SJSA1 (cell line): ENCODE measurements at regions not wholly inside any gene's neighbourhood (a gene's known extent, or its start where the extent isn't known, plus 50 kb on each side); places are given as distances from the start of the nearest gene placed in this dataset.
"Not testable (repeated sequence)": the region's sequence is repeated elsewhere in the genome, so short reads cannot be mapped to it uniquely, and the experiment has no call there.

Experiments used
- DNase-seq, 2 experiments: peaks; one replicate each; pipeline ENCODE4 v3.0.0-alpha.2; 2015 to 2020; ENCODE audit warnings: low spot score in 2 of 2, low read depth in 1 of 2
- H3K27ac ChIP-seq: fragments of 250-450 bp; sonication (Bioruptor Pico); 2 replicates; pipeline ENCODE4 v1.5.1; 2020; ENCODE audit warnings: mild to moderate bottlenecking, moderate library complexity
- H3K27me3 ChIP-seq: fragments of 250-450 bp; sonication (Bioruptor Pico); replicated peaks from 2 replicates; pipeline ENCODE4 v1.5.1; 2020; ENCODE audit warnings: mild to moderate bottlenecking, moderate library complexity
- H3K36me3 ChIP-seq: fragments of 250-450 bp; sonication (Bioruptor Pico); 2 replicates; pipeline ENCODE4 v1.5.1; 2020; ENCODE audit warnings: mild to moderate bottlenecking
- H3K4me1 ChIP-seq: fragments of 250-450 bp; sonication (Bioruptor Pico); replicated peaks from 2 replicates; pipeline ENCODE4 v1.6.1; 2021; ENCODE audit warnings: mild to moderate bottlenecking
- H3K4me3 ChIP-seq: fragments of 250-450 bp; sonication (Bioruptor Pico); 2 replicates; pipeline ENCODE4 v1.5.1; 2020; ENCODE audit warnings: mild to moderate bottlenecking
- H3K9me3 ChIP-seq: fragments of 250-450 bp; sonication (Bioruptor Pico); replicated peaks from 2 replicates; pipeline ENCODE4 v1.5.1; 2020; ENCODE audit warnings: mild to moderate bottlenecking

GRCh38 chr4:77220828-77221613 lies 64.0 kb downstream of the CCNG2 start:
- H3K27ac ChIP-seq, result no peak overlapping the region
- H3K36me3 ChIP-seq, result no peaks in the 10 kb centered on the region
- no peaks in the 10 kb centered on the region for H3K9me3 ChIP-seq
- H3K4me1 ChIP-seq, result no peaks in the 10 kb centered on the region
- no peak overlapping the region for H3K4me3 ChIP-seq
- DNase-seq, result no peak
- H3K27me3 ChIP-seq, result peaks cover 22% of the 10 kb centered on the region

GRCh38 chr4:77225022-77225421 lies 68.0 kb downstream of the CCNG2 start:
- no peak overlapping the region for H3K4me3 ChIP-seq
- no peaks in the 10 kb centered on the region for H3K4me1 ChIP-seq
- no peaks in the 10 kb centered on the region for H3K36me3 ChIP-seq
- H3K9me3 ChIP-seq, result no peaks in the 10 kb centered on the region
- no peak overlapping the region for H3K27ac ChIP-seq
- no peak for DNase-seq
- peaks cover 22% of the 10 kb centered on the region for H3K27me3 ChIP-seq

GRCh38 chr4:77226939-77227705 lies 70.1 kb downstream of the CCNG2 start:
- no peak for DNase-seq
- no peaks in the 10 kb centered on the region for H3K9me3 ChIP-seq
- H3K4me3 ChIP-seq, result no peak overlapping the region
- H3K4me1 ChIP-seq, result no peaks in the 10 kb centered on the region
- H3K27me3 ChIP-seq, result peaks cover 17% of the 10 kb centered on the region
- H3K36me3 ChIP-seq, result no peaks in the 10 kb centered on the region
- no peak overlapping the region for H3K27ac ChIP-seq

- Histone ChIP-seq H3K9me3 (no peaks in the 10 kb centered on the region), H3K27me3 (no peaks in the 10 kb centered on the region), H3K36me3 (no peaks in the 10 kb centered on the region), H3K4me3 (no peak overlapping the region), H3K27ac (no peak overlapping the region), H3K4me1 (no peaks in the 10 kb centered on the region)
- no peak for DNase-seq
These were observed 72.4 kb downstream of the CCNG2 start for GRCh38 chr4:77229433-77229832.

GRCh38 chr4:77232653-77233052 lies 75.6 kb downstream of the CCNG2 start:
- H3K4me1 ChIP-seq, result no peaks in the 10 kb centered on the region
- DNase-seq, result no peak
- no peaks in the 10 kb centered on the region for H3K27me3 ChIP-seq
- H3K27ac ChIP-seq, result no peak overlapping the region
- no peak overlapping the region for H3K4me3 ChIP-seq
- H3K36me3 ChIP-seq, result no peaks in the 10 kb centered on the region
- no peaks in the 10 kb centered on the region for H3K9me3 ChIP-seq

- Histone ChIP-seq H3K27me3 (peaks cover 3% of the 10 kb centered on the region; the same call in 1 of the 2 replicates), H3K4me3 (no peak overlapping the region), H3K27ac (no peak overlapping the region), H3K36me3 (no peaks in the 10 kb centered on the region), H3K4me1 (no peaks in the 10 kb centered on the region), H3K9me3 (no peaks in the 10 kb centered on the region)
- DNase-seq, result no peak
These were observed 78.4 kb downstream of the CCNG2 start for GRCh38 chr4:77235289-77235854.

GRCh38 chr4:77236806-77237205 lies 79.8 kb downstream of the CCNG2 start:
- DNase-seq, result no peak
- Histone ChIP-seq H3K4me1 (no peaks in the 10 kb centered on the region), H3K27me3 (peaks cover 7% of the 10 kb centered on the region; the same call in 1 of the 2 replicates), H3K27ac (no peak overlapping the region), H3K4me3 (no peak overlapping the region), H3K9me3 (no peaks in the 10 kb centered on the region), H3K36me3 (no peaks in the 10 kb centered on the region)

- H3K9me3 ChIP-seq, result no peaks in the 10 kb centered on the region
- H3K4me1 ChIP-seq, result no peaks in the 10 kb centered on the region
- H3K4me3 ChIP-seq, result no peak overlapping the region
- no peak overlapping the region for H3K27ac ChIP-seq
- peaks cover 13% of the 10 kb centered on the region for H3K27me3 ChIP-seq
- DNase-seq, result peak; percentile 24 to 56
- no peaks in the 10 kb centered on the region for H3K36me3 ChIP-seq
These were observed 83.6 kb downstream of the CCNG2 start for GRCh38 chr4:77240469-77241066.

- Histone ChIP-seq H3K9me3 (no peaks in the 10 kb centered on the region), H3K36me3 (no peaks in the 10 kb centered on the region), H3K4me3 (no peak overlapping the region), H3K27me3 (no peaks in the 10 kb centered on the region), H3K27ac (no peak overlapping the region), H3K4me1 (no peaks in the 10 kb centered on the region)
- no peak for DNase-seq
These were observed 91.8 kb downstream of the CCNG2 start for GRCh38 chr4:77248805-77249204.

GRCh38 chr4:77251751-77252150 lies 94.7 kb downstream of the CCNG2 start:
- Histone ChIP-seq H3K4me3 (no peak overlapping the region), H3K9me3 (no peaks in the 10 kb centered on the region), H3K36me3 (no peaks in the 10 kb centered on the region), H3K27ac (no peak overlapping the region), H3K27me3 (no peaks in the 10 kb centered on the region), H3K4me1 (no peaks in the 10 kb centered on the region)
- DNase-seq, result no peak

- H3K36me3 ChIP-seq, result no peaks in the 10 kb centered on the region
- H3K27ac ChIP-seq, result no peak overlapping the region
- H3K9me3 ChIP-seq, result no peaks in the 10 kb centered on the region; the same call in 1 of the 2 replicates
- no peaks in the 10 kb centered on the region for H3K4me1 ChIP-seq
- no peak for DNase-seq
- no peak overlapping the region for H3K4me3 ChIP-seq
- no peaks in the 10 kb centered on the region for H3K27me3 ChIP-seq
These were observed 106.2 kb downstream of the CCNG2 start for GRCh38 chr4:77263247-77263646.

- H3K36me3 ChIP-seq, H3K27me3 ChIP-seq, DNase-seq, H3K9me3 ChIP-seq, H3K4me3 ChIP-seq, H3K4me1 ChIP-seq, H3K27ac ChIP-seq: not testable (repeated sequence)
These were observed 107.0 kb downstream of the CCNG2 start for GRCh38 chr4:77263976-77264375.

GRCh38 chr4:77264826-77265225 lies 107.8 kb downstream of the CCNG2 start:
- Histone ChIP-seq H3K9me3 (no peaks in the 10 kb centered on the region; the same call in 1 of the 2 replicates), H3K36me3 (no peaks in the 10 kb centered on the region), H3K27me3 (no peaks in the 10 kb centered on the region; the same call in 1 of the 2 replicates), H3K4me1 (no peaks in the 10 kb centered on the region), H3K4me3 (no peak overlapping the region), H3K27ac (no peak overlapping the region)
- no peak for DNase-seq

- no peak for DNase-seq
- no peaks in the 10 kb centered on the region for H3K4me1 ChIP-seq
These were observed 111.1 kb downstream of the CCNG2 start for GRCh38 chr4:77268108-77268507.

More at GRCh38 chr4:77268108-77268507, 111.1 kb downstream of the CCNG2 start:
- H3K27me3 ChIP-seq, result no peaks in the 10 kb centered on the region; the same call in 1 of the 2 replicates
- no peak overlapping the region for H3K27ac ChIP-seq
- no peaks in the 10 kb centered on the region for H3K9me3 ChIP-seq
- H3K4me3 ChIP-seq, result no peak overlapping the region
- H3K36me3 ChIP-seq, result no peaks in the 10 kb centered on the region
